ENCODE measurements at regions not wholly inside any gene's neighbourhood (a gene's known extent, or its start where the extent isn't known, plus 50 kb on each side); places are given as distances from the start of the nearest gene placed in this dataset.

- TF ChIP-seq, protein P1, sequence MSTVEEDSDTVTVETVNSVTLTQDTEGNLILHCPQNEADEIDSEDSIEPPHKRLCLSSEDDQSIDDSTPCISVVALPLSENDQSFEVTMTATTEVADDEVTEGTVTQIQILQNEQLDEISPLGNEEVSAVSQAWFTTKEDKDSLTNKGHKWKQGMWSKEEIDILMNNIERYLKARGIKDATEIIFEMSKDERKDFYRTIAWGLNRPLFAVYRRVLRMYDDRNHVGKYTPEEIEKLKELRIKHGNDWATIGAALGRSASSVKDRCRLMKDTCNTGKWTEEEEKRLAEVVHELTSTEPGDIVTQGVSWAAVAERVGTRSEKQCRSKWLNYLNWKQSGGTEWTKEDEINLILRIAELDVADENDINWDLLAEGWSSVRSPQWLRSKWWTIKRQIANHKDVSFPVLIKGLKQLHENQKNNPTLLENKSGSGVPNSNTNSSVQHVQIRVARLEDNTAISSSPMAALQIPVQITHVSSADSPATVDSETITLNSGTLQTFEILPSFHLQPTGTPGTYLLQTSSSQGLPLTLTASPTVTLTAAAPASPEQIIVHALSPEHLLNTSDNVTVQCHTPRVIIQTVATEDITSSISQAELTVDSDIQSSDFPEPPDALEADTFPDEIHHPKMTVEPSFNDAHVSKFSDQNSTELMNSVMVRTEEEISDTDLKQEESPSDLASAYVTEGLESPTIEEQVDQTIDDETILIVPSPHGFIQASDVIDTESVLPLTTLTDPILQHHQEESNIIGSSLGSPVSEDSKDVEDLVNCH (CRISPR knock-in tag; IDR thresholded peaks at IDR 0.05), result no peak
- TF ChIP-seq, protein P2, sequence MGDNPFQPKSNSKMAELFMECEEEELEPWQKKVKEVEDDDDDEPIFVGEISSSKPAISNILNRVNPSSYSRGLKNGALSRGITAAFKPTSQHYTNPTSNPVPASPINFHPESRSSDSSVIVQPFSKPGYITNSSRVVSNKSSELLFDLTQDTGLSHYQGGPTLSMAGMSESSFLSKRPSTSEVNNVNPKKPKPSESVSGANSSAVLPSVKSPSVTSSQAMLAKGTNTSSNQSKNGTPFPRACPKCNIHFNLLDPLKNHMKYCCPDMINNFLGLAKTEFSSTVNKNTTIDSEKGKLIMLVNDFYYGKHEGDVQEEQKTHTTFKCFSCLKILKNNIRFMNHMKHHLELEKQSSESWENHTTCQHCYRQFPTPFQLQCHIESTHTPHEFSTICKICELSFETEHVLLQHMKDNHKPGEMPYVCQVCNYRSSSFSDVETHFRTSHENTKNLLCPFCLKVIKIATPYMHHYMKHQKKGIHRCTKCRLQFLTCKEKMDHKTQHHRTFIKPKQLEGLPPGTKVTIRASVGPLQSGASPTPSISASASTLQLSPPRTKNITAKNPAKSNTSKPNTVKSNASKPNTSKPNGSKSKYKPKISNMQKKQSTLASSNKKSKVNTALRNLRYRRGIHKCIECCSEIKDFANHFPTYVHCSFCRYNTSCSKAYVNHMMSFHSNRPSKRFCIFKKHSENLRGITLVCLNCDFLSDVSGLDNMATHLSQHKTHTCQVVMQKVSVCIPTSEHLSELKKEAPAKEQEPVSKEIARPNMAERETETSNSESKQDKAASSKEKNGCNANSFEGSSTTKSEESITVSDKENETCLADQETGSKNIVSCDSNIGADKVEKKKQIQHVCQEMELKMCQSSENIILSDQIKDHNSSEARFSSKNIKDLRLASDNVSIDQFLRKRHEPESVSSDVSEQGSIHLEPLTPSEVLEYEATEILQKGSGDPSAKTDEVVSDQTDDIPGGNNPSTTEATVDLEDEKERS (CRISPR knock-in tag; IDR thresholded peaks at IDR 0.05), result no peak
- TF ChIP-seq ZNF431 (CRISPR knock-in tag; IDR thresholded peaks at IDR 0.05; ENCODE audit: borderline replicate concordance, low read depth) (no peak), ZNF496 (CRISPR knock-in tag; IDR thresholded peaks at IDR 0.05; ENCODE audit: insufficient replicate concordance) (no peak), ISX (CRISPR knock-in tag; conservative IDR thresholded peaks at IDR 0.05) (no peak)
- TF ChIP-seq, protein P3, sequence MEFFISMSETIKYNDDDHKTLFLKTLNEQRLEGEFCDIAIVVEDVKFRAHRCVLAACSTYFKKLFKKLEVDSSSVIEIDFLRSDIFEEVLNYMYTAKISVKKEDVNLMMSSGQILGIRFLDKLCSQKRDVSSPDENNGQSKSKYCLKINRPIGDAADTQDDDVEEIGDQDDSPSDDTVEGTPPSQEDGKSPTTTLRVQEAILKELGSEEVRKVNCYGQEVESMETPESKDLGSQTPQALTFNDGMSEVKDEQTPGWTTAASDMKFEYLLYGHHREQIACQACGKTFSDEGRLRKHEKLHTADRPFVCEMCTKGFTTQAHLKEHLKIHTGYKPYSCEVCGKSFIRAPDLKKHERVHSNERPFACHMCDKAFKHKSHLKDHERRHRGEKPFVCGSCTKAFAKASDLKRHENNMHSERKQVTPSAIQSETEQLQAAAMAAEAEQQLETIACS (CRISPR knock-in tag; IDR thresholded peaks at IDR 0.05), result no peak
Observed at GRCh38 chr3:134721214-134721613, 70.4 kb upstream of the KY start (continued).

DNA sequence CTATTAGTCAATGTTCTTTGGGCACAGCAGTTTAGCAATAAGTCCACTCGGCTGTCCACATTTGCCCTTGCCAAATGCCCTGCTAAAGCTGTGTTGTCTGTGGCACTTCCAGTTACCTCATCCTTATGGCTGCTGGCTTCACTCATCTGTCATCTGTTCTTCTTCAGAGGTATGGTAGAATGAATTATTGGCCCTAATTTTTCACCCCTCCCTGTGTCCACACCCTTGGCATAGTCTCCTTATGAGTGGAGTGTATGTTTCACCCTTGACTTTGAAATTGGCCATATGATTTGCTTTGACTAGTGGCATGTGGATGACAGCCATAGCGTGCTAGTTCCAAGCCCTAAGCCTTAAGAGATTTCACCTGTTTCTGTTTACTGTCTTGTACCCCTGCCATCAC, 72.1 kb upstream of the EPHB1 start:
- Histone ChIP-seq H3K4me3 (replicated peaks in 1 of 3; ENCODE audit: insufficient read depth in 1 of 3, low read depth in 2 of 3, low read length in 3 of 3) (no peak overlapping the region), H3K79me2 (ENCODE audit: insufficient read depth, low read length) (no peaks in the 10 kb centered on the region), H4K20me1 (ENCODE audit: insufficient read depth, low read length) (no peaks in the 10 kb centered on the region), H3K4me1 (ENCODE audit: insufficient read depth, low read length) (no peaks in the 10 kb centered on the region), H2AFZ (ENCODE audit: low read length) (no peak overlapping the region), H3K4me2 (ENCODE audit: low read depth, low read length) (no peak overlapping the region), H3K9me3 (ENCODE audit: low read length) (no peaks in the 10 kb centered on the region), H3K27me3 (ENCODE audit: control insufficient read depth in 1 of 2, insufficient read depth in 2 of 2, low read length in 2 of 2) (no peaks in the 10 kb centered on the region; a peak in 1 of 5 replicates), H3K27ac (ENCODE audit: extremely low read length, insufficient read depth, low read length) (no peak overlapping the region), H3K9ac (ENCODE audit: insufficient read depth, low read depth, low read length) (no peak overlapping the region), H3K36me3 (replicated peaks in 1 of 2; ENCODE audit: control insufficient read depth in 1 of 2, insufficient read depth in 2 of 2, low read length in 2 of 2) (no peaks in the 10 kb centered on the region)
- FAIRE-seq (no peak), ATAC-seq (no peak), DNase-seq (ENCODE audit: low spot score) (no peak)
- TF ChIP-seq NR0B2 (CRISPR knock-in tag; IDR thresholded peaks at IDR 0.05) (no peak), ZNF205 (CRISPR knock-in tag; IDR thresholded peaks at IDR 0.05) (no peak), ZKSCAN1 (IDR thresholded peaks at IDR 0.05; ENCODE audit: low read length) (no peak), SMARCE1 (IDR thresholded peaks at IDR 0.05; ENCODE audit: borderline replicate concordance) (no peak), SIX4 (CRISPR knock-in tag; IDR thresholded peaks at IDR 0.05) (no peak), ZNF672 (CRISPR knock-in tag; IDR thresholded peaks at IDR 0.05) (no peak), ZBTB8A (CRISPR knock-in tag; IDR thresholded peaks at IDR 0.05; ENCODE audit: borderline replicate concordance, low read depth) (no peak), GABPB1 (CRISPR knock-in tag; IDR thresholded peaks at IDR 0.05) (no peak), ARNTL (CRISPR knock-in tag; IDR thresholded peaks at IDR 0.05) (no peak), SOX6 (IDR thresholded peaks at IDR 0.05) (no peak), SOX6 (CRISPR knock-in tag; IDR thresholded peaks at IDR 0.05) (no peak)
- TF ChIP-seq, protein P4, sequence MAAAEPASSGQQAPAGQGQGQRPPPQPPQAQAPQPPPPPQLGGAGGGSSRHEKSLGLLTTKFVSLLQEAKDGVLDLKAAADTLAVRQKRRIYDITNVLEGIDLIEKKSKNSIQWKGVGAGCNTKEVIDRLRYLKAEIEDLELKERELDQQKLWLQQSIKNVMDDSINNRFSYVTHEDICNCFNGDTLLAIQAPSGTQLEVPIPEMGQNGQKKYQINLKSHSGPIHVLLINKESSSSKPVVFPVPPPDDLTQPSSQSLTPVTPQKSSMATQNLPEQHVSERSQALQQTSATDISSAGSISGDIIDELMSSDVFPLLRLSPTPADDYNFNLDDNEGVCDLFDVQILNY (CRISPR knock-in tag; conservative IDR thresholded peaks at IDR 0.05), result no peak
- POLR2A ChIA-PET, result no interaction called here
- in situ Hi-C loops (cut with HindIII; ENCODE audit: extremely low pct_ligation_motif_present, low pct_unique_long_range_greater_than_20kb), result no loop called here
- BruUV-seq (replicated peaks), result no TSS peak
- intact Hi-C loops (cut with micrococcal nuclease; ENCODE audit: unreplicated experiment), result no loop called here
- WGBS (ENCODE audit: low lambda C conversion rate), result 0% methylated on average over 2 of the region's 2 CpGs
- CTCF ChIA-PET (ENCODE audit: low intra/inter-chr PET ratio, low total read pairs), result no interaction called here

Measured in HepG2 (cell line).